H1 (cell line): ENCODE measurements at regions not wholly inside any gene's neighbourhood (a gene's known extent, or its start where the extent isn't known, plus 50 kb on each side); places are given as distances from the start of the nearest gene placed in this dataset.

ENCODE experiments used
- CTCF ChIA-PET: fragments of 300-600 bp; sonication (Branson Sonifier 250); formaldehyde crosslinking; loops from one replicate; lab custom pipeline; 2021; ENCODE audit not compliant: partially characterized antibody; lab: Charles Lee
- POLR2A ChIA-PET: fragments of 300-600 bp; sonication (Branson Sonifier 250); formaldehyde crosslinking; loops from one replicate; lab custom pipeline; 2021; ENCODE audit warnings: inconsistent platforms; ENCODE audit not compliant: partially characterized antibody; lab: Charles Lee
- DNase-seq, 2 experiments: peaks; one replicate each; pipeline versions ENCODE4 v3.0.0 to v3.0.0-alpha.2; 2010 to 2022; ENCODE audit warnings: low spot score in 2 of 2, low read depth in 1 of 2, mixed read lengths in 1 of 2
- FAIRE-seq: peaks from 2 replicates; lab custom pipeline; 2011; peaks lifted over from hg19 to GRCh38; lab: Jason Lieb, UNC
- H2AFZ ChIP-seq: 2 replicates; pipeline ENCODE4 v1.8.1; 2012; ENCODE audit warnings: low read length, inconsistent platforms
- H2AK5ac ChIP-seq: 2 replicates; pipeline ENCODE4 v1.6.1; 2013; ENCODE audit warnings: low read depth, low read length
- H2BK120ac ChIP-seq: replicated peaks from 2 replicates; pipeline ENCODE3; 2013; ENCODE audit warnings: low read depth, low read length, inconsistent platforms
- H2BK12ac ChIP-seq: 2 replicates; pipeline ENCODE4 v1.6.1; 2013; ENCODE audit warnings: low read depth, low read length
- H2BK15ac ChIP-seq: 2 replicates; pipeline ENCODE4 v1.6.1; 2013; ENCODE audit warnings: low read length
- H2BK20ac ChIP-seq: 2 replicates; pipeline ENCODE4 v1.6.1; 2013; ENCODE audit warnings: low read length
- H2BK5ac ChIP-seq: 2 replicates; pipeline ENCODE4 v1.6.1; 2013; ENCODE audit warnings: low read depth, low read length
- H3K14ac ChIP-seq: 2 replicates; pipeline ENCODE4 v1.6.1; 2013; ENCODE audit warnings: inconsistent platforms; ENCODE audit not compliant: insufficient read length
- H3K18ac ChIP-seq: 2 replicates; pipeline ENCODE4 v1.6.1; 2013; ENCODE audit warnings: low read length; ENCODE audit errors: extremely low read depth
- H3K23ac ChIP-seq: 2 replicates; pipeline ENCODE4 v1.6.1; 2013; ENCODE audit warnings: inconsistent platforms; ENCODE audit not compliant: insufficient read length
- H3K23me2 ChIP-seq: 2 replicates; pipeline ENCODE4 v1.6.1; 2013; ENCODE audit warnings: low read depth, low read length
- H3K27ac ChIP-seq: 2 replicates; pipeline ENCODE4 v1.6.1; 2011; ENCODE audit warnings: low read depth, low read length, inconsistent platforms
- H3K27me3 ChIP-seq, 4 experiments: replicated peaks in 1 of 4; 1 replicate in 1 of 4; 2 replicates in 3 of 4; pipeline versions ENCODE4 v1.6.1 to v1.8.1; 2011 to 2013; ENCODE audit warnings: low read length in 3 of 4, mild to moderate bottlenecking in 3 of 4, inconsistent platforms in 2 of 4, mixed read lengths in 2 of 4, moderate library complexity in 1 of 4; ENCODE audit not compliant: control insufficient read depth in 3 of 4, insufficient read depth in 3 of 4; ENCODE audit errors: extremely low read depth in 1 of 4
- H3K36me3 ChIP-seq, 4 experiments: 2 replicates each; pipeline versions ENCODE4 v1.6.1 to v1.8.1; 2011 to 2013; ENCODE audit warnings: mild to moderate bottlenecking in 4 of 4, low read length in 3 of 4, moderate library complexity in 2 of 4, control low read depth in 1 of 4, inconsistent platforms in 1 of 4; ENCODE audit not compliant: insufficient read depth in 4 of 4, control insufficient read depth in 2 of 4
- H3K4ac ChIP-seq: replicated peaks from 2 replicates; pipeline ENCODE3; 2013; ENCODE audit warnings: low read length, low read depth, mixed read lengths, inconsistent platforms; ENCODE audit not compliant: insufficient read length
- H3K4me1 ChIP-seq, 4 experiments: replicated peaks in 1 of 4; 1 replicate in 1 of 4; 2 replicates in 3 of 4; pipeline versions ENCODE4 v1.6.1 to v1.8.1; 2011 to 2013; ENCODE audit warnings: low read length in 3 of 4, inconsistent platforms in 2 of 4, mixed read lengths in 1 of 4; ENCODE audit not compliant: insufficient read depth in 4 of 4, control insufficient read depth in 3 of 4
- H3K4me2 ChIP-seq, 2 experiments: 2 replicates each; pipeline versions ENCODE4 v1.6.1 to v1.8.1; 2011 to 2013; ENCODE audit warnings: low read depth in 2 of 2, low read length in 2 of 2, control low read depth in 1 of 2, inconsistent platforms in 1 of 2, mild to moderate bottlenecking in 1 of 2; ENCODE audit not compliant: insufficient read depth in 1 of 2
- H3K4me3 ChIP-seq, 4 experiments: fragments of 200-600, 300-600 bp in 1 of 4; sonication (generic), shearing (Covaris generic), sonication (Bioruptor Twin) in 1 of 4; 2 replicates each; pipeline versions ENCODE4 v1.5.1 to v1.8.1; 2011 to 2016; ENCODE audit warnings: low read length in 4 of 4, low read depth in 3 of 4, control low read depth in 2 of 4, inconsistent platforms in 2 of 4, mild to moderate bottlenecking in 2 of 4, mixed read lengths in 1 of 4, moderate library complexity in 1 of 4; ENCODE audit not compliant: insufficient read depth in 2 of 4; ENCODE audit errors: extremely low read depth in 1 of 4
- H3K56ac ChIP-seq: replicated peaks from 2 replicates; pipeline ENCODE3; 2013; ENCODE audit warnings: low read depth, mild to moderate bottlenecking, mixed read lengths, low read length, inconsistent platforms; ENCODE audit not compliant: insufficient read length
- H3K79me1 ChIP-seq: 2 replicates; pipeline ENCODE4 v1.6.1; 2013; ENCODE audit warnings: low read depth, low read length, control low read depth
- H3K79me2 ChIP-seq, 2 experiments: 2 replicates each; pipeline versions ENCODE4 v1.6.1 to v1.8.1; 2012 to 2013; ENCODE audit warnings: low read length in 2 of 2, mild to moderate bottlenecking in 2 of 2, inconsistent platforms in 1 of 2; ENCODE audit not compliant: insufficient read depth in 2 of 2, control insufficient read depth in 1 of 2
- H3K9ac ChIP-seq, 4 experiments: replicated peaks in 1 of 4; 1 replicate in 1 of 4; 2 replicates in 3 of 4; pipeline versions ENCODE4 v1.6.1 to v1.8.1; 2011 to 2013; ENCODE audit warnings: low read depth in 3 of 4, low read length in 3 of 4, control low read depth in 2 of 4, mild to moderate bottlenecking in 2 of 4, moderate library complexity in 2 of 4, inconsistent platforms in 1 of 4; ENCODE audit errors: extremely low read depth in 1 of 4
- H3K9me3 ChIP-seq, 2 experiments: 2 replicates each; pipeline versions ENCODE4 v1.6.1 to v1.8.1; 2012 to 2013; ENCODE audit warnings: mild to moderate bottlenecking in 2 of 2, moderate library complexity in 2 of 2, control low read depth in 1 of 2, inconsistent platforms in 1 of 2, low read depth in 1 of 2, low read length in 1 of 2, mixed read lengths in 1 of 2; ENCODE audit not compliant: insufficient read depth in 2 of 2
- H4K20me1 ChIP-seq, 2 experiments: replicated peaks in 1 of 2; 2 replicates each; pipeline versions ENCODE3 to v1.8.1; 2011 to 2013; ENCODE audit warnings: inconsistent platforms in 2 of 2, low read length in 2 of 2, mild to moderate bottlenecking in 1 of 2; ENCODE audit not compliant: insufficient read depth in 2 of 2, control insufficient read depth in 1 of 2
- H4K5ac ChIP-seq: 2 replicates; pipeline ENCODE4 v1.6.1; 2013; ENCODE audit warnings: low read length, low read depth, mixed read lengths, inconsistent platforms; ENCODE audit not compliant: insufficient read length
- H4K8ac ChIP-seq: 2 replicates; pipeline ENCODE4 v1.8.0; 2013; ENCODE audit warnings: mild to moderate bottlenecking, moderate library complexity, low read length, inconsistent platforms; ENCODE audit not compliant: insufficient read depth; ENCODE audit errors: extremely low read depth
- H4K91ac ChIP-seq: replicated peaks from 2 replicates; pipeline ENCODE3; 2013; ENCODE audit warnings: low read length, mixed read lengths, inconsistent platforms; ENCODE audit not compliant: insufficient read length
- GABPA ChIP-seq: IDR thresholded peaks from 2 replicates; pipeline ENCODE4 v1.6.1; 2011; ENCODE audit warnings: mild to moderate bottlenecking, low read length, moderate library complexity, borderline replicate concordance; ENCODE audit not compliant: insufficient read depth
- JUND ChIP-seq: IDR thresholded peaks from 2 replicates; pipeline ENCODE4 v1.6.1; 2011; ENCODE audit warnings: mild to moderate bottlenecking, improper control_type of control experiment, low read length
- NANOG ChIP-seq: IDR thresholded peaks from 2 replicates; pipeline ENCODE4 v1.6.1; 2011; ENCODE audit warnings: low read length, low read depth, mild to moderate bottlenecking, inconsistent platforms; ENCODE audit not compliant: insufficient read depth, poor library complexity, severe bottlenecking
- NRF1 ChIP-seq: IDR thresholded peaks from 2 replicates; pipeline ENCODE4 v1.6.1; 2011; ENCODE audit warnings: mild to moderate bottlenecking, low read depth, low read length, improper control_type of control experiment
- TCF12 ChIP-seq: IDR thresholded peaks from 2 replicates; pipeline ENCODE4 v1.6.1; 2011; ENCODE audit warnings: low read depth, mild to moderate bottlenecking, low read length
- YY1 ChIP-seq: IDR thresholded peaks from 2 replicates; pipeline ENCODE4 v1.6.1; 2011; ENCODE audit warnings: low read depth, mild to moderate bottlenecking, low read length
- WGBS, 2 experiments: shearing (Covaris generic) in 1 of 2; methylation state at CpG; one replicate each; pipeline versions ENCODE4 v1.1.6 to v1.1.7; 2013 to 2015; ENCODE audit warnings: low lambda C conversion rate in 2 of 2, mixed read lengths in 2 of 2, inconsistent platforms in 1 of 2, low coverage in 1 of 2, missing lambda C conversion rate in 1 of 2; ENCODE audit not compliant: insufficient replicate concordance in 2 of 2, insufficient coverage in 1 of 2, insufficient read length in 1 of 2; ENCODE audit errors: extremely low coverage in 1 of 2, missing lambda C conversion rate in 1 of 2; 5-methylcytosine and 5-hydroxymethylcytosine counted together

DNA sequence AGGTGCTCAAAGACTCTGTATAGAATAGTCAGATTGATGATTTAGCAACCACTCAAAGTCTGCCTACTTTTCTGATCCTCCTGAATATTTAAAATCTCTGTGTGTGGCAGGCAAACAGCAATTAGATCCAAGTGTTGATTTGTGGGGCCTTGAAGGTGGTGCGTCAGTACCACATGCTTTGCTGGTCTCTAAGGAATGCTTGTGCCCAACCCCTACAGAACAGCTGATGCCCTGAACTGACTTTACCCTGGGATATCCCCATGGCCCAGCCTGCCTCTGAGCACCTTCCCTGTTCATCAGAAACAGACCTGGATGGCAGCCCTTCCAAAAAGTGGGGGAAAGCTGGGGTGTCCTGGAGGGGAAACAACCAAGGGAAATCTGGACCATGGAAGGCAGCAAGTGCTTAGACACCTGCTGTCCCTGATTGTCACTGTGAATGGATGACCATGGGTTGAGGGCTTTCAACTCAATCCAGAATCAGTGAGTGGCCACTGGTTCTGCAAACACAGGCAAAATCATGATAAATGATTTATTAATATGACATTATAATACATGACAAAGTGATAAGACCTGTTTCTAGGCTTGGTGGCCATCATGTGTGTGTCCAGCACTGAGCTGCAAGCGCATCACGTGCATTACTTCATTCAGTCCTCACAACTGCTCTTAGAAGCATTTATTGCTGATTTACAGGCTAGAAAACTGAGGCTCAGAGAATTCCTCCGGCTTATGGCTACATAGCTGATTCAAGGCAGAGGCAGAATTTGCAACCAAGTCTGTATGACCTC is 76.1 kb upstream of the TPM1 start:
- H2AFZ ChIP-seq, result no peak overlapping the region
- peaks cover 0 to 6% (median 0%) of the 10 kb centered on the region in 4 experiments; a peak in 2 of 7 replicates for H3K4me1 ChIP-seq
- H3K4ac ChIP-seq, result no peak overlapping the region
- no peak overlapping the region for H3K4me2 ChIP-seq
- no peaks in the 10 kb centered on the region for H3K23me2 ChIP-seq
- H2BK15ac ChIP-seq, result 0 out of 2 replicates have a peak overlapping the region, but pooled peaks have one; percentile 16
- no peak overlapping the region for H2BK120ac ChIP-seq
- H4K8ac ChIP-seq, result no peak overlapping the region
- no peak overlapping the region for H2BK5ac ChIP-seq
- no peaks in the 10 kb centered on the region for H4K20me1 ChIP-seq
- H3K14ac ChIP-seq, result no peak overlapping the region
- no peak overlapping the region for H3K4me3 ChIP-seq
- FAIRE-seq, result no peak
- 0 out of 2 replicates have a peak overlapping the region, but pooled peaks have one; percentile 44 for H2BK20ac ChIP-seq
- no peak overlapping the region for H3K9ac ChIP-seq
- H3K9me3 ChIP-seq, result no peaks in the 10 kb centered on the region
- no peak overlapping the region for H3K18ac ChIP-seq
- H3K36me3 ChIP-seq, result no peaks in the 10 kb centered on the region
- CTCF ChIA-PET, result interaction anchor here (0.6 to 1.7 kb wide), 2 partner anchors 9 to 146 kb away, joined by 3 to 5 read pairs; no protein-coding TSS in a partner anchor
- POLR2A ChIA-PET, result interaction anchor here (0.9 kb wide), 1 partner anchor 79 kb away, joined by 3 read pairs; no protein-coding TSS in a partner anchor
- H3K79me2 ChIP-seq, result no peaks in the 10 kb centered on the region
- 90% methylated on average over 4 of the region's 4 CpGs; no CpG with 5 or more reads in 1 of the 2 experiments for WGBS, 2 experiments
- no peak overlapping the region for H2BK12ac ChIP-seq
- no peak overlapping the region for H3K27ac ChIP-seq
- H4K5ac ChIP-seq, result no peak overlapping the region
- no peak for DNase-seq
- H3K79me1 ChIP-seq, result no peaks in the 10 kb centered on the region
- no peaks in the 10 kb centered on the region; a peak in 1 of 7 replicates for H3K27me3 ChIP-seq
- H2AK5ac ChIP-seq, result no peak overlapping the region
- H3K23ac ChIP-seq, result no peak overlapping the region
- H3K56ac ChIP-seq, result no peak overlapping the region
- H4K91ac ChIP-seq, result no peak overlapping the region
- TF ChIP-seq TCF12, result no peak
- TF ChIP-seq NANOG, result no peak
- TF ChIP-seq YY1, result no peak
- TF ChIP-seq NRF1, result no peak
- TF ChIP-seq JUND, result no peak
- no peak for TF ChIP-seq GABPA
